K562 (cell line): ENCODE measurements at regions not wholly inside any gene's neighbourhood (a gene's known extent, or its start where the extent isn't known, plus 50 kb on each side); places are given as distances from the start of the nearest gene placed in this dataset.

Experiments used
- ATAC-seq: fragments of 200-7000 bp; cut with Tn5 transposase; 3 replicates; pipeline ENCODE4 v1.9.1; 2020; ENCODE audit warnings: moderate library complexity
- BruUV-seq: library from RNA; stranded (reverse); fragments of 400-500 nt; replicated peaks from 2 replicates; lab custom pipeline; 2021; lab: Mats Ljungman, UMichigan
- CTCF ChIA-PET: fragments of 300-600 bp; formaldehyde crosslinking; extraction: SDS; loops from one replicate; lab custom pipeline; 2021; ENCODE audit warnings: low intra/inter-chr PET ratio; lab: Yijun Ruan, JAX
- POLR2A ChIA-PET: fragments of 300-600, 350-650 bp; sonication (Branson Sonifier 250); formaldehyde crosslinking; extraction: SDS; loops from one replicate; lab custom pipeline; 2021; ENCODE audit warnings: antibody characterized with exemption, inconsistent platforms; lab: Yijun Ruan, JAX
- DNase-seq, 4 experiments: peaks; one replicate each; pipeline versions ENCODE4 v3.0.0 to v3.0.0-alpha.2; 2011 to 2018; ENCODE audit warnings: low spot score in 3 of 4, mixed read lengths in 3 of 4; ENCODE audit errors: extremely low read depth in 1 of 4
- FAIRE-seq: peaks from 2 replicates; lab custom pipeline; 2011; peaks lifted over from hg19 to GRCh38; lab: Jason Lieb, UNC
- H2AFZ ChIP-seq: 2 replicates; pipeline ENCODE4 v1.6.0; 2011; ENCODE audit warnings: low read depth, low read length, control low read depth, inconsistent platforms
- H3K27ac ChIP-seq: fragments of 200-600 bp; 3 replicates; pipeline ENCODE4 v1.8.0; 2011; ENCODE audit warnings: low read depth, mild to moderate bottlenecking, control low read depth, inconsistent platforms, low read length, moderate library complexity, mixed read lengths; ENCODE audit errors: extremely low read depth
- H3K27me3 ChIP-seq, 2 experiments: fragments of 300-600 bp in 1 of 2; 2 replicates in 1 of 2; 3 replicates in 1 of 2; pipeline versions ENCODE4 v1.6.0 to v1.8.0; 2011; ENCODE audit warnings: inconsistent platforms in 2 of 2, low read length in 2 of 2, mild to moderate bottlenecking in 1 of 2, mixed read lengths in 1 of 2, moderate library complexity in 1 of 2; ENCODE audit not compliant: control insufficient read depth in 2 of 2, insufficient read depth in 2 of 2
- H3K36me3 ChIP-seq: fragments of 300-600 bp; 3 replicates; pipeline ENCODE4 v1.8.0; 2011; ENCODE audit warnings: mild to moderate bottlenecking, low read length, inconsistent platforms; ENCODE audit not compliant: control insufficient read depth, insufficient read depth
- H3K4me1 ChIP-seq, 2 experiments: fragments of 200-600 bp in 1 of 2; replicated peaks in 1 of 2; 2 replicates in 1 of 2; 3 replicates in 1 of 2; pipeline versions ENCODE4 v1.5.1 to v1.8.0; 2011; ENCODE audit warnings: inconsistent platforms in 2 of 2, low read length in 2 of 2, mild to moderate bottlenecking in 1 of 2, mixed read lengths in 1 of 2, moderate library complexity in 1 of 2; ENCODE audit not compliant: control insufficient read depth in 2 of 2, insufficient read depth in 2 of 2
- H3K4me2 ChIP-seq: 2 replicates; pipeline ENCODE4 v1.6.1; 2011; ENCODE audit warnings: low read length, control low read depth, inconsistent platforms, mixed read lengths; ENCODE audit not compliant: insufficient read depth
- H3K4me3 ChIP-seq: fragments of 200-600 bp; sonication (generic), shearing (Covaris generic); 2 replicates; pipeline ENCODE4 v1.5.1; 2016; ENCODE audit warnings: control low read depth, inconsistent platforms
- H3K79me2 ChIP-seq: fragments of 200-600 bp; 3 replicates; pipeline ENCODE4 v1.8.0; 2011; ENCODE audit warnings: low read length, inconsistent platforms; ENCODE audit not compliant: control insufficient read depth, insufficient read depth
- H3K9ac ChIP-seq, 2 experiments: 2 replicates each; pipeline versions ENCODE4 v1.6.0 to v1.6.1; 2011; ENCODE audit warnings: low read depth in 2 of 2, low read length in 2 of 2, control low read depth in 1 of 2, inconsistent platforms in 1 of 2, mild to moderate bottlenecking in 1 of 2, mixed read lengths in 1 of 2; ENCODE audit not compliant: insufficient read depth in 1 of 2
- H3K9me1 ChIP-seq: one replicate; pipeline ENCODE4 v1.6.0; 2011; ENCODE audit warnings: inconsistent platforms, mild to moderate bottlenecking, low read length, moderate library complexity; ENCODE audit not compliant: control insufficient read depth, insufficient read depth
- H3K9me3 ChIP-seq: replicated peaks from 2 replicates; pipeline ENCODE4 v1.5.1; 2011; ENCODE audit warnings: low read depth, low read length, inconsistent platforms; ENCODE audit not compliant: control insufficient read depth, insufficient read depth
- H4K20me1 ChIP-seq: replicated peaks from 2 replicates; pipeline ENCODE4 v1.6.1; 2011; ENCODE audit warnings: low read length, inconsistent platforms, mixed read lengths; ENCODE audit not compliant: control insufficient read depth, insufficient read depth
- FOXK2 ChIP-seq, 2 experiments: fragments of 450-650 bp; IDR thresholded peaks in 1 of 2; conservative IDR thresholded peaks in 1 of 2; 2 replicates each; pipeline ENCODE4 v1.6.1; 2016; ENCODE audit warnings: low read depth in 2 of 2, mild to moderate bottlenecking in 1 of 2
- GTF2A2 ChIP-seq: IDR thresholded peaks from 2 replicates; pipeline ENCODE4 v1.6.1; 2016; ENCODE audit warnings: mild to moderate bottlenecking, missing genetic modification characterization, missing compliant biosample characterization
- HOMEZ ChIP-seq: fragments of 250-450 bp; sonication (Bioruptor Pico); IDR thresholded peaks from 2 replicates; pipeline ENCODE4 v1.4.0; 2020; ENCODE audit warnings: mild to moderate bottlenecking, moderate library complexity
- MITF ChIP-seq: IDR thresholded peaks from 2 replicates; pipeline ENCODE4 v1.6.1; 2014; ENCODE audit warnings: antibody characterized with exemption
- MYBL2 ChIP-seq, 2 experiments: fragments of 450-650 bp in 1 of 2; sonication (generic) in 1 of 2; formaldehyde crosslinking in 1 of 2; IDR thresholded peaks; 2 replicates each; pipeline versions ENCODE4 v1.6.1 to v1.8.1; 2017 to 2022; ENCODE audit warnings: borderline replicate concordance in 1 of 2, inconsistent platforms in 1 of 2, low read depth in 1 of 2, mild to moderate bottlenecking in 1 of 2, missing genetic modification reagents in 1 of 2, moderate library complexity in 1 of 2
- NEUROD1 ChIP-seq: fragments of 150-350 bp; IDR thresholded peaks from 2 replicates; pipeline ENCODE4 v1.6.1; 2014; ENCODE audit warnings: borderline replicate concordance, low read length, low read depth; ENCODE audit not compliant: partially characterized antibody
- NFIX ChIP-seq: fragments of 250-450 bp; sonication (Bioruptor Pico); IDR thresholded peaks from 2 replicates; pipeline ENCODE4 v1.4.0; 2020; ENCODE audit warnings: low read depth, mild to moderate bottlenecking, moderate library complexity
- NR2C2 ChIP-seq, 2 experiments: fragments of 200-800 bp in 1 of 2; sonication (Bioruptor generic) in 1 of 2; sonication (generic) in 1 of 2; formaldehyde crosslinking in 1 of 2; IDR thresholded peaks; 2 replicates each; pipeline versions ENCODE4 v1.6.1 to v1.8.0; 2016 to 2022; ENCODE audit warnings: mild to moderate bottlenecking in 1 of 2, missing compliant biosample characterization in 1 of 2, missing genetic modification characterization in 1 of 2, missing genetic modification reagents in 1 of 2
- OTX1 ChIP-seq: fragments of 450-650 bp; formaldehyde crosslinking; IDR thresholded peaks from 2 replicates; pipeline ENCODE4 v1.4.0; 2022; ENCODE audit warnings: mild to moderate bottlenecking
- SAFB ChIP-seq: fragments of 200-400 bp; formaldehyde crosslinking; IDR thresholded peaks from 2 replicates; pipeline ENCODE4 v1.6.1; 2017; ENCODE audit warnings: low read depth, low read length, borderline replicate concordance
- TEAD1 ChIP-seq, 2 experiments: fragments of 450-650 bp in 1 of 2; sonication (generic) in 1 of 2; formaldehyde crosslinking; IDR thresholded peaks; 2 replicates each; pipeline versions ENCODE4 v1.4.0 to v1.8.0; 2020 to 2022; ENCODE audit warnings: mild to moderate bottlenecking in 2 of 2, missing genetic modification reagents in 1 of 2
- ZNF316 ChIP-seq: fragments of 450-650 bp; IDR thresholded peaks from 2 replicates; pipeline ENCODE4 v1.6.1; 2016
- ZNF324 ChIP-seq: fragments of 250-450 bp; sonication (Bioruptor Pico); IDR thresholded peaks from 2 replicates; pipeline ENCODE4 v1.4.0; 2020; ENCODE audit warnings: mild to moderate bottlenecking
- WGBS: fragments of 100-300 bp; shearing (Covaris generic); methylation state at CpG from one replicate; pipeline ENCODE4 v1.1.6; 2016; ENCODE audit warnings: low coverage, mixed read lengths; ENCODE audit not compliant: insufficient coverage; ENCODE audit errors: missing lambda C conversion rate; 5-methylcytosine and 5-hydroxymethylcytosine counted together
- in situ Hi-C: fragments of 300-500 bp; cut with MboI; formaldehyde crosslinking; loops from 4 replicates; pipeline ENCODE4 v1.15.0; 2018; ENCODE audit warnings: inconsistent platforms, mixed read lengths
- intact Hi-C: fragments of 100-400 bp; cut with micrococcal nuclease; formaldehyde crosslinking; loops from 2 replicates; pipeline ENCODE4 v1.14.2; 2022

DNA sequence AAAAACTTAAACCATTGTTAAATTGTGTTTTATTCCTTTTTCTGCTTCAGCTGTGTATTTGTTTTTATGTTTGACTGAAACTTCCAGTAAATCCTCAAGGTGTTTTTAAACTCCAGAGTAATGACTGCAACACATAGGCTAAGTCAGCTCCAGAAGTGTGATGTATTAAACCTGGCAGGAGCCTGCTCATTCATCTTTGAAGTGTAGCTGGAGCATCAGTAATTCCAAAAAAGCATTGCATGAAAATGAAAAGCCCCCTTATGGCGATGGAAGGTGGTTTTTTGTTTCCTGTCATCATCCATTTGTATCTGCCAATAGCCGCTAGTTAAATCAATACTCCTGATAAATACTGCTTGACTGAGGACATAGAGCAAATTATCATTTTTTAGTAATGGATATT, 474.2 kb upstream of the ADAMTS16 start (continued):
- TF ChIP-seq HOMEZ (no peak), OTX1 (CRISPR knock-in tag) (no peak), FOXK2 (conservative IDR thresholded peaks at IDR 0.05 in 1 of 2, IDR thresholded peaks at IDR 0.05 in 1 of 2; ENCODE audit: low read depth in 2 of 2) (no peak), MYBL2 (IDR thresholded peaks at IDR 0.05; ENCODE audit: low read depth) (no peak), MYBL2 (CRISPR knock-in tag; IDR thresholded peaks at IDR 0.05; ENCODE audit: borderline replicate concordance) (no peak), MITF (no peak), SAFB (no peak)

GRCh38 chr5:4674166-4674565, 466.0 kb upstream of the ADAMTS16 start:
- ChIA-PET POLR2A (no interaction called here), CTCF (no interaction called here)
- in situ Hi-C loops = no loop called here
- no TSS peak for BruUV-seq
- DNase-seq = no peak
- intact Hi-C loops = no loop called here
- no peak overlapping the region for H3K27ac ChIP-seq
- H3K4me1 ChIP-seq = no peaks in the 10 kb centered on the region
- no peak overlapping the region for H3K9ac ChIP-seq
- H3K79me2 ChIP-seq = no peaks in the 10 kb centered on the region
- WGBS = 0% methylated on average over 1 of the region's 1 CpG
- H4K20me1 ChIP-seq = no peaks in the 10 kb centered on the region
- no peaks in the 10 kb centered on the region for H3K36me3 ChIP-seq
- H3K4me2 ChIP-seq = no peak overlapping the region
- H2AFZ ChIP-seq = no peak overlapping the region
- no peak for ATAC-seq
- no peaks in the 10 kb centered on the region; the same call in 1 of the 2 replicates for H3K9me3 ChIP-seq
- FAIRE-seq = no peak
- H3K9me1 ChIP-seq = no peaks in the 10 kb centered on the region
- H3K4me3 ChIP-seq = no peak overlapping the region
- no peaks in the 10 kb centered on the region for H3K27me3 ChIP-seq
- TF ChIP-seq ZNF316 = no peak
- no peak for TF ChIP-seq ZNF324 (CRISPR knock-in tag)
- no peak for TF ChIP-seq NFIX (CRISPR knock-in tag)
- TF ChIP-seq NR2C2 (CRISPR knock-in tag; IDR thresholded peaks at IDR 0.05) = no peak
- TF ChIP-seq NR2C2 (tag; IDR thresholded peaks at IDR 0.05) = no peak
- TF ChIP-seq TEAD1 (CRISPR knock-in tag; IDR thresholded peaks at IDR 0.05) = no peak
- no peak for TF ChIP-seq GTF2A2 (tag)
- TF ChIP-seq NEUROD1 = no peak
